Aorta (tissue), 5 donors: ENCODE measurements at regions not wholly inside any gene's neighbourhood (a gene's known extent, or its start where the extent isn't known, plus 50 kb on each side); places are given as distances from the start of the nearest gene placed in this dataset.
"Not testable (repeated sequence)": the region's sequence is repeated elsewhere in the genome, so short reads cannot be mapped to it uniquely, and the experiment has no call there.

ENCODE experiments used
- ATAC-seq: fragments of 200-7000 bp; cut with Tn5 transposase; one replicate; pipeline ENCODE4 v1.9.1; 2022; ENCODE audit warnings: moderate library complexity; ENCODE audit not compliant: low FRiP score
- DNase-seq, 2 donors: peaks; one replicate each; pipeline ENCODE4 v3.0.0-alpha.2; 2020
- H3K27ac ChIP-seq, 2 donors: one replicate each; pipeline ENCODE4 v1.5.1; 2013; ENCODE audit warnings: low read length in 2 of 2, mild to moderate bottlenecking in 2 of 2, moderate library complexity in 2 of 2, control low read depth in 1 of 2, inconsistent platforms in 1 of 2, low read depth in 1 of 2
- H3K27me3 ChIP-seq, 2 donors: one replicate each; pipeline ENCODE4 v1.6.1; 2013; ENCODE audit warnings: control low read depth in 1 of 2, low read length in 1 of 2, mild to moderate bottlenecking in 1 of 2, moderate library complexity in 1 of 2; ENCODE audit not compliant: insufficient read depth in 2 of 2, control insufficient read depth in 1 of 2
- H3K36me3 ChIP-seq, 2 donors: one replicate each; pipeline ENCODE4 v1.6.1; 2013; ENCODE audit warnings: control low read depth in 1 of 2, low read length in 1 of 2, mild to moderate bottlenecking in 1 of 2; ENCODE audit not compliant: insufficient read depth in 2 of 2, control insufficient read depth in 1 of 2
- H3K4me1 ChIP-seq, 2 donors: one replicate each; pipeline ENCODE4 v1.6.1; 2013; ENCODE audit warnings: low read length in 2 of 2, control low read depth in 1 of 2, mild to moderate bottlenecking in 1 of 2, moderate library complexity in 1 of 2; ENCODE audit not compliant: insufficient read depth in 2 of 2, control insufficient read depth in 1 of 2
- H3K4me3 ChIP-seq, 2 donors: one replicate each; pipeline ENCODE4 v1.5.1; 2013; ENCODE audit warnings: low read length in 2 of 2, control low read depth in 1 of 2, mild to moderate bottlenecking in 1 of 2
- H3K9me3 ChIP-seq: one replicate; pipeline ENCODE4 v1.6.1; 2013; ENCODE audit warnings: mild to moderate bottlenecking, low read length; ENCODE audit not compliant: control insufficient read depth
- WGBS, 2 donors: extraction: QIAGEN DNeasy Blood & Tissue Kit; methylation state at CpG; one replicate each; pipeline ENCODE4 v1.1.7; 2013; 5-methylcytosine and 5-hydroxymethylcytosine counted together
- intact Hi-C, 2 donors: fragments of 100-400 bp; cut with DNase I; formaldehyde crosslinking; loops; one replicate each; pipeline versions ENCODE4 v1.14.2 to v1.15.0; 2022
- donor health status: healthy with polysubstance abuse.
- donor health status: Bipolar disorder and iron deficiency.
- donor health status: DM: no; HTN: no; CAD: no.
- donor health status: DM: no; HTN: no; CAD: no.
- donor health status: DM: yes; HTN: yes; CAD: no.

GRCh38 chr7:84876061-84876821, 310.6 kb downstream of the SEMA3D start:
- ATAC-seq: no peak
- no peaks in the 10 kb centered on the region for H3K9me3 ChIP-seq
- 97% methylated on average over 16 of the region's 16 CpGs for WGBS, 2 donors
- H3K36me3 ChIP-seq: no peaks in the 10 kb centered on the region
- DNase-seq: no peak
- H3K4me3 ChIP-seq: no peak overlapping the region
- H3K4me1 ChIP-seq: peaks cover 0 to 1% of the 10 kb centered on the region in 2 donors
- H3K27me3 ChIP-seq: no peaks in the 10 kb centered on the region
- intact Hi-C loops: no loop called here
- H3K27ac ChIP-seq: no peak overlapping the region

DNA sequence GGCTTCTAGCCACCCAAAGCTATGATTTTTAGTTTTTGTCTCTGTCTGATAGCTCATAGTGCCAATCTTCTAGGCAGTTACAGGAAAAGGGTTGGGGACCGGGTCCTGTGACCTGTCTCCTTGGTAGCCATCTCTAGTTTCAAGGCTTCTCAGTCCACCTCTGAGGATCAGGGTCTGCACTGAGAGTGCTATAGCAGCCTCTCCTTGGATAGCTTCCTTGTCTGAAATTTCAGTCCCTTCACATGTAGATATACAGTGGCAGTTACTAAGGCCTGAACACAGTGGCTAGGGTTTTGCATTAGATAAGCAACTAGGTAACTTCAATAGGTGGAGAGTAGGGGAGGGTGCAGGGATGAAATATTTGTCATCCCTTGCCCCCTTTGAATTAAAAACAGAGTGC, 321.3 kb downstream of the SEMA3D start:
- Histone ChIP-seq H3K4me3 (no peak overlapping the region), H3K9me3 (no peaks in the 10 kb centered on the region), H3K27me3 (no peaks in the 10 kb centered on the region), H3K36me3 (no peaks in the 10 kb centered on the region), H3K27ac (no peak overlapping the region), H3K4me1 (no peaks in the 10 kb centered on the region)
- peak; percentile 15 for ATAC-seq
- WGBS, 2 donors: 96 to 100% methylated on average over 1 of the region's 1 CpG
- no peak for DNase-seq
- intact Hi-C loops: no loop called here

DNA sequence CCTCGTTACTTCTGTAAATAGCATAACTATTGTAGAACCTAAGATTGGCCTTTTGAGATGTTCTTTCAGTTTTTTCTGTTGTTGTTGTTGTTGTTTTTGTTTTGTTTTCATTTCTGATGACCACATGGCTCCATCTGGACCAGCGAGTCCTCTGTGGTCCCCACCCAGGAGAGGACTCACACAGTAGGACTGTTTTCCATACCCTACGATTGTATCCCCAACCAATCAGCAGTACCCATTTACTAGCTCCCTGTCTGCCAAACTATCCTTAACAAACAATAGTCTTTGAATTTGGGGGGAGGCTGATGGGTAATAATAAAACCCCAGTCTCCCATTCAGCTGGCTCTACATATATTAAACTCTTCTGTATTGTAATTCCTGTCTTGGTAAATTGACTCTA, 329.5 kb downstream of the SEMA3D start:
- no peak overlapping the region for H3K4me3 ChIP-seq
- intact Hi-C loops: no loop called here
- no peaks in the 10 kb centered on the region for H3K9me3 ChIP-seq
- H3K36me3 ChIP-seq: no peaks in the 10 kb centered on the region
- no peaks in the 10 kb centered on the region for H3K27me3 ChIP-seq
- DNase-seq (no peak), ATAC-seq (no peak)
- WGBS, 2 donors: 84 to 95% methylated on average over 3 of the region's 3 CpGs
- H3K4me1 ChIP-seq: no peaks in the 10 kb centered on the region
- no peak overlapping the region for H3K27ac ChIP-seq

- no peaks in the 10 kb centered on the region for H3K9me3 ChIP-seq
- ATAC-seq: no peak
- intact Hi-C loops: no loop called here
- no peak overlapping the region for H3K27ac ChIP-seq
- no peaks in the 10 kb centered on the region for H3K27me3 ChIP-seq
- H3K4me3 ChIP-seq: no peak overlapping the region
- no peaks in the 10 kb centered on the region for H3K4me1 ChIP-seq
- no peaks in the 10 kb centered on the region for H3K36me3 ChIP-seq
- no peak for DNase-seq
Measured at GRCh38 chr7:84855758-84856157, 331.1 kb downstream of the SEMA3D start.

DNA sequence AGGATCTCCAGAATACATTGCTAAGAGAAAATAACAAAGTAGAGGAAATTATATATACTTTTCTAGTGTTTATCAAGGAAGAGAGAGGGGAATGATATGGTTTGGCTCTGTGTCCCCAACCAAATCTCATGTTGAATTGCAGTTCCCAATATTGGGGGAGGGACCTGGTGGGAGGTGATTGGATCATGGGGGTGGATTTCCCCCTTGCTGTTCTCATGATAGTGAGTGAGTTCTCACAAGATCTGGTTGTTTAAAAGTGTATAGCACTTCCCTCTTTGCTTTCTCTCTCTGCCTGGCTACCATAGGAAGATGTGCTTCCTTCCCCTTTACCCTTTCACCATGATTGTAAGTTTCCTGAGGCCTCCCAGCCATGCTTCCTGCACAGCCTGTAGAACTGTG, 337.9 kb downstream of the SEMA3D start:
- H3K27ac ChIP-seq, ATAC-seq, DNase-seq, H3K36me3 ChIP-seq, H3K4me3 ChIP-seq, H3K27me3 ChIP-seq, H3K9me3 ChIP-seq, intact Hi-C loops, H3K4me1 ChIP-seq: not testable (repeated sequence)

DNA sequence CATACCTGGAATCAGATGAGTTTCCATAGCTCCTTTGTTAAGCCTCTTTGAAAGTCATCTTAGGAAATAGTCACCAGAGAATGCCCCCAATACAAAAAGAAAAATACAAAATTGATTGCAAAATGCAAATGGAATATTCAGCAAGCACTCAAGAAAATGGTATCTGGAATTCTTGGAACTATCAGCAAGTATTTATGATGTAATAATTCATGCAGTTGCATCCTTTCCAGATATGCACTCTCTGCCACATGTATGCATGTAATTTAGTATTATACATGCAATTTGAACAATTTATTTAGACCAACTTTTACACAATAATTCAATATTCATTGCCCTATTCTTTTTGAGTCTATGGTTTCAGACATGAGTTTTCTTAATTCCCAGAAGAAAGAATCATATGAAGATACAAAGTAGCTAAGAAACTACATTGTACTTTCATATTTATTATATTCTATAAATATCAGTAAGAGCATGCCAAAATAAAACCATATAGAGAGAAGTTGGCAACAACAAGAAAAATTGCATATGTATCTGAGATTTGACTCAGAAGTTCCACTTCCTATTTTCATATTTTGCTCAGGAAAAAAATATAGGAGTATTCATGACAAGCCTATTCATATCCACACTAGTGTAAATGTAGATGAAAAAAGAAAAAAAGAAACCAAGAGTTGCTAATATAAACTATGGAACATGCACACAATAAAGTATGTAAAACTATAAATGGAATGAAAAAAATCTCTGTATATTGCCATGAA, 338.5 kb downstream of the SEMA3D start:
- no peak overlapping the region for H3K4me3 ChIP-seq
- DNase-seq (no peak), ATAC-seq (no peak)
- intact Hi-C loops: no loop called here
- H3K4me1 ChIP-seq: no peaks in the 10 kb centered on the region
- H3K27ac ChIP-seq: no peak overlapping the region
- no peaks in the 10 kb centered on the region for H3K36me3 ChIP-seq
- H3K9me3 ChIP-seq: no peaks in the 10 kb centered on the region
- H3K27me3 ChIP-seq: no peaks in the 10 kb centered on the region

DNA sequence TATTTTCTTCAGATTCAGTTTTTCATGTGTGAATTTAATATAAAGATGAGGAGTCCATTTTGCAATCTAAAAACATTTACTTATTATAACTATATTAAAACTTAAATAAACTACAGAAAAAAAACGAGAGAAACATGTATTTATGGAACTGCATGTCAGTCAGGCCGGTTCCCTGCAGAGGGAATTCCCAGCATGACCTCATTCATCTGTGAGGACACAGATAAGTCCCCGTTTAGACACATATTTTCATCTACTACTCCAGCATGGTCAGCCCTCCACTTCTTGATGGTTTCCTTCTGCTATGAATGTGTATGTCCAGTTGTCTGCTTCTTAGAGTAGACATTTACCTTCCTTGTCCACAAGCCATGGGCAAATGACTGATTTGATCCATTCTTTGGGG, 339.1 kb downstream of the SEMA3D start:
- Histone ChIP-seq H3K4me3 (no peak overlapping the region), H3K4me1 (no peaks in the 10 kb centered on the region), H3K36me3 (no peaks in the 10 kb centered on the region), H3K27ac (no peak overlapping the region), H3K27me3 (no peaks in the 10 kb centered on the region), H3K9me3 (no peaks in the 10 kb centered on the region)
- 25 to 32% methylated on average over 3 of the region's 3 CpGs for WGBS, 2 donors
- intact Hi-C loops: no loop called here
- no peak for DNase-seq
- ATAC-seq: no peak

DNA sequence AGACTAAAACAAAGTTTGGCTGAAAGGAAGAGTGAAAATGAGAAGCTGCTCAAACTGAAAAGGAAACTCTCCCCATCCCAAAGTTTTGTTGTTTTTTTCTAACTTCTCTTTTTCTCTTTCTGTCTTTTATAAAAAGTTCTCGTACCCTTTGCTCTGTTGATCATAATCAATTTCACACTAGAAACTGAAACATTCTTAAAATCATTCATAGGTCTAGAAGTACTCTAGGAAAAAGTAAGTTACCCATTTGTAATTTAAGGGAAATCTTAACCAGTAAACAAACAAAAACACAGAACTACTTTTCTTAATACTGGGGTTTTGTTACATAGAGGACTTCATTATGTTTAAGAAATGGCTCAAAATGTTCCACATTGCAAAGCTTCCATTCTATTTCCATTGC, 339.8 kb downstream of the SEMA3D start:
- no peak overlapping the region for H3K27ac ChIP-seq
- H3K27me3 ChIP-seq: no peaks in the 10 kb centered on the region
- H3K9me3 ChIP-seq: no peaks in the 10 kb centered on the region
- ATAC-seq (no peak), DNase-seq (no peak)
- intact Hi-C loops: no loop called here
- H3K4me3 ChIP-seq: no peak overlapping the region
- WGBS, 2 donors: 88 to 94% methylated on average over 1 of the region's 1 CpG
- no peaks in the 10 kb centered on the region for H3K4me1 ChIP-seq
- no peaks in the 10 kb centered on the region for H3K36me3 ChIP-seq

GRCh38 chr7:84845971-84846370, 340.9 kb downstream of the SEMA3D start:
- no peaks in the 10 kb centered on the region for H3K27me3 ChIP-seq
- DNase-seq (no peak), ATAC-seq (no peak)
- no peak overlapping the region for H3K27ac ChIP-seq
- H3K36me3 ChIP-seq: no peaks in the 10 kb centered on the region
- WGBS, 2 donors: 61 to 97% methylated on average over 3 of the region's 3 CpGs
- H3K9me3 ChIP-seq: no peaks in the 10 kb centered on the region
- no peaks in the 10 kb centered on the region for H3K4me1 ChIP-seq
- intact Hi-C loops: no loop called here
- no peak overlapping the region for H3K4me3 ChIP-seq
